ENCODE measurements at regions not wholly inside any gene's neighbourhood (a gene's known extent, or its start where the extent isn't known, plus 50 kb on each side); places are given as distances from the start of the nearest gene placed in this dataset.

- no peak for TF ChIP-seq ZSCAN20 (CRISPR knock-in tag; IDR thresholded peaks at IDR 0.05)
- TF ChIP-seq POLR2A (IDR thresholded peaks at IDR 0.05; ENCODE audit: low read length) = no peak
- TF ChIP-seq TFCP2L1 (CRISPR knock-in tag; IDR thresholded peaks at IDR 0.05) = no peak
These were observed 168.7 kb upstream of the LRFN2 start for GRCh38 chr6:40755749-40756452.
